ENCODE measurements at regions not wholly inside any gene's neighbourhood (a gene's known extent, or its start where the extent isn't known, plus 50 kb on each side); places are given as distances from the start of the nearest gene placed in this dataset.

GRCh38 chr15:96243701-96244100 is 86.8 kb upstream of the NR2F2 start:
- TF ChIP-seq POLR2A (IDR thresholded peaks at IDR 0.05) (no peak), CTCF (IDR thresholded peaks at IDR 0.05) (no peak)
